ENCODE measurements at regions not wholly inside any gene's neighbourhood (a gene's known extent, or its start where the extent isn't known, plus 50 kb on each side); places are given as distances from the start of the nearest gene placed in this dataset.

DNA sequence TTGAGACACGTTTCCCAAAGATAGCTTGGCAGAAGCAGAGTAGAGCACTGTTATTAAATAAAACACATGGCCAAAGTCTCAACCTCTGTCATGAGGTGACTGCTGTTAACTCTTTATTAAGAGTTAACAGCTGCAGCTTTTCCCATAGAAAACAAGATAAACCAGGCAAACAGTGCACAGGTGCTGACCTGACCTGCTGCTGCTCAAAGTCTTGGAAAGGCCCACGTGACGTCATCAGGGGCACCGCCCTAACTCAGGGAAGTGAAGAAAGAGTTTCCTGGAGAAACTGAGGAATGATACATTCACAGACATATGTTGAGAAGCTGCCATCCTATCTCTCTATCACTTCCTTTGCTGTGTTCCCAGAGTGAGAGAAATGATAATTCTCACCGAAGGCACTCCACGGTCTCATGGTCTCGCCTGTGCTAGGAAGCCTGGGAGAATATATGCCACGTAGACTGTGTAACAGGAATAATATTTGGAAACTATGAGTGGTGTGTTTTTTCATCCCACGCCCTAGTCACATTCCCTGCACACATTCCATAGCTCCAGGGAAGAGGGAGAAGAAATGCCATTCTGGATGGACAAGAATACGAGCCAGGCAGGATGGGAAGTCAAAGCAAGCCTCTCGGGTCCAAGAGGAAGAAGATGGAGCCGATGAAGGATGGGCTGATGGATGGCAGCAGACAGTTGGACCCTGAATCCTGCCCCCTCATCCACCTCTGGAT, 146.2 kb upstream of the NFE2L3 start:
- Histone ChIP-seq H3K4me1 (peaks cover 0 to 7% (median 0%) of the 10 kb centered on the region in 3 donors), H3K4me3 (no peak overlapping the region), H3K36me3 (no peaks in the 10 kb centered on the region), H3K9me3 (no peaks in the 10 kb centered on the region), H3K27me3 (peaks cover 0 to 15% (median 0%) of the 10 kb centered on the region in 4 donors), H3K27ac (no peak overlapping the region)
- no peak for TF ChIP-seq POLR2A (IDR thresholded peaks at IDR 0.05)
- TF ChIP-seq, protein P1, sequence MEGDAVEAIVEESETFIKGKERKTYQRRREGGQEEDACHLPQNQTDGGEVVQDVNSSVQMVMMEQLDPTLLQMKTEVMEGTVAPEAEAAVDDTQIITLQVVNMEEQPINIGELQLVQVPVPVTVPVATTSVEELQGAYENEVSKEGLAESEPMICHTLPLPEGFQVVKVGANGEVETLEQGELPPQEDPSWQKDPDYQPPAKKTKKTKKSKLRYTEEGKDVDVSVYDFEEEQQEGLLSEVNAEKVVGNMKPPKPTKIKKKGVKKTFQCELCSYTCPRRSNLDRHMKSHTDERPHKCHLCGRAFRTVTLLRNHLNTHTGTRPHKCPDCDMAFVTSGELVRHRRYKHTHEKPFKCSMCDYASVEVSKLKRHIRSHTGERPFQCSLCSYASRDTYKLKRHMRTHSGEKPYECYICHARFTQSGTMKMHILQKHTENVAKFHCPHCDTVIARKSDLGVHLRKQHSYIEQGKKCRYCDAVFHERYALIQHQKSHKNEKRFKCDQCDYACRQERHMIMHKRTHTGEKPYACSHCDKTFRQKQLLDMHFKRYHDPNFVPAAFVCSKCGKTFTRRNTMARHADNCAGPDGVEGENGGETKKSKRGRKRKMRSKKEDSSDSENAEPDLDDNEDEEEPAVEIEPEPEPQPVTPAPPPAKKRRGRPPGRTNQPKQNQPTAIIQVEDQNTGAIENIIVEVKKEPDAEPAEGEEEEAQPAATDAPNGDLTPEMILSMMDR (IDR thresholded peaks at IDR 0.05), result no peak
- intact Hi-C loops (cut with DNase I), result no loop called here
- 60 to 61% methylated on average over 12 of the region's 12 CpGs for WGBS, 2 donors
- no peak for DNase-seq

DNA sequence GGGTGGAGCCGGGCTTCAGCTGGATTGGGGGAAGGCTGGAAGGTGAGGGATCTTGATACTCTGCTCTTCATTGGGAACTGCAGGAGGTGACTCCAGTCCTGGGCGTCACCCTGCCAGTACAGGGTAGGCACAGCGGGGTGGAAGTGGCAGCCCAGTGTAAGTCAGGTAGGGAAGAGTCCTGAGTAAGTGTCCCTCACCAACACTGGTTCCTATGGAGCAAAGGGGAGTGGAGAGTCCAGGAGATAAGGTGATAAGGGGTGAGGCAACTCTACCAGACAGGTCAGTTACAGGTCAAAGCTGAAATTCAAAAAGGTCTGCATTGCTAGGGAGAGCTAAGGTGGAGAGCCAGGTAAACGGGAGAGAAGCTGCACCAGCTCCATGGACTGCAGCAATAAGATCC, 145.6 kb upstream of the NFE2L3 start:
- DNase-seq, result no peak
- WGBS, 2 donors, result 58 to 89% methylated on average over 3 to 4 of the region's 4 CpGs
- intact Hi-C loops (cut with DNase I), result no loop called here
- Histone ChIP-seq H3K4me1 (peaks cover 0 to 7% (median 0%) of the 10 kb centered on the region in 3 donors), H3K9me3 (no peaks in the 10 kb centered on the region), H3K27me3 (peaks cover 0 to 15% (median 0%) of the 10 kb centered on the region in 4 donors), H3K4me3 (no peak overlapping the region), H3K27ac (no peak overlapping the region), H3K36me3 (no peaks in the 10 kb centered on the region)
- TF ChIP-seq, protein P1 (IDR thresholded peaks at IDR 0.05), result no peak
- TF ChIP-seq POLR2A (IDR thresholded peaks at IDR 0.05), result no peak

DNA sequence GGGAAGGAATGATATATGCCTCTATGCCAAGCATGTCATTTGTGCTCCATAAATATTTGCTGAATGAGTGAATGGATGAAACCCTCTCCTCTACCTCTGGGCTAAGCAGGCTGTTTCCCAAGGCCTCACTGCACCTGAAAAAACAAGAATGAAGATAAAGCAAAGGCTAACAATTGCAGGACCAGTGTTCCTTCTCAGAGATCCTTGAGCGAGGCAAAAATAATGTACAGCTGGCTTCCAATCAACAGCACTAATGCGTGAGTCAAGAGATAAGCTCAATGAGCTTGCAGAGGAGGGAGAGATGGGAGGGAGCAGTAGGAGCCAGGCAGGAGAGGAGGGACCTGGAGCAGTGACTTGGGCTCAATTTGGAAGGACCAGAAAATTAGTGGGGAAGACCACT, 144.5 kb upstream of the NFE2L3 start:
- Histone ChIP-seq H3K4me3 (no peak overlapping the region), H3K36me3 (no peaks in the 10 kb centered on the region), H3K27ac (no peak overlapping the region), H3K4me1 (peaks cover 0 to 7% (median 0%) of the 10 kb centered on the region in 3 donors), H3K9me3 (no peaks in the 10 kb centered on the region), H3K27me3 (peaks cover 0 to 15% (median 0%) of the 10 kb centered on the region in 4 donors)
- DNase-seq, result no peak
- TF ChIP-seq, protein P1 (IDR thresholded peaks at IDR 0.05), result no peak
- no peak for TF ChIP-seq POLR2A (IDR thresholded peaks at IDR 0.05)
- intact Hi-C loops (cut with DNase I), result no loop called here
- WGBS, 2 donors, result 67 to 78% methylated on average over 2 of the region's 2 CpGs

DNA sequence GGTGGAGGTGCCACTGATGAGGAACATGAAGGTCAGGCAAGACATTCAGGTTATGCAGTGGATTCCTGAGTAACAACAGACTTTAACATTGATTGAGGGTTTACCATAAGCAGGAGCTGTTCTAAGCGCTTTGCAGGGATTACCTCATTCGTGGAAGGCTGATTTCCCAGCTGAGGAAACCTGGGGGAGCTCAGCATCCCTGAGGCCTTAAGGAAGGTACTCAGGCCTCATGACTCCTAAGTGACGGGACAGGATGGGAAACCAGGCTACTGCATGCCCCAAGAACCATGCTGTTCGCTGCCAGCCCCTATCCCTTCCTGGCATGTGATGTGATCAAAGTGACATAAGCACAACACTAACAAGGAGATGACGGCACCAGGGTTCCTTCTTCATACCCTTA, 143.6 kb upstream of the NFE2L3 start:
- H3K4me3 ChIP-seq, result no peak overlapping the region
- 81 to 88% methylated on average over 5 of the region's 5 CpGs for WGBS, 2 donors
- no peaks in the 10 kb centered on the region for H3K36me3 ChIP-seq
- intact Hi-C loops (cut with DNase I), result no loop called here
- DNase-seq, result no peak
- H3K9me3 ChIP-seq, result no peaks in the 10 kb centered on the region
- H3K27me3 ChIP-seq, result peaks cover 0 to 15% (median 0%) of the 10 kb centered on the region in 4 donors
- no peak overlapping the region for H3K27ac ChIP-seq
- H3K4me1 ChIP-seq, result peaks cover 0 to 10% (median 0%) of the 10 kb centered on the region in 3 donors
- TF ChIP-seq POLR2A (IDR thresholded peaks at IDR 0.05), result no peak

DNA sequence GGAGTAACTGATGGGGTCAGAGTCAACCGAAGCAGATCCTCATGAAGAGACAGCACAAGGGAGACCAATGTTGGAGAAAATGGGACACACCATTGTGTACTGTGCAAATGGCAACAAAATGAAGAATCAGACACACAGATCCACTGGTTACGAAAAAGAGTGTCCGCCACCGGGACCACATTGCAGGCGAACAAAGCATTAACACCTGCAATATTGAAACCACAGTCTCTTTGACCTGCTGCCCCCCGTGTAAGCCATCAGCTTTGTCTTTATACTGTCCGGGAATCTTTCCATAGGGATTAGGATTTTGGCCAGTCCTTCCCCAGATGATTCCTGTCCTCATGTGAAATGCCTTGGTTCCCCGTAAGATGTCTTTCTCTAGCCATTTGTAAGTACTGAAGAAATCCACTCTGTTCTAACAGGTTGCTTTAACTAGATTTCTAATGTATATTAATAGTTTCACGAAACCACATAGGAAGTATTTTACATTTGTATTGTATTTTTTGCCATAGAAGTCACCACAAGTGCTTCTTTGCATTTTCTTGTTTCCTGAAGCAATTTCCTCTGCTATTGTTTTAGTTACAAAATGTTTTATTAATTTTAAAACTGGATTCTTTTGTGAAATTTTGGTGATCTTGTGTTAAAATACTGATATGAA, 140.8 kb upstream of the NFE2L3 start:
- no peak for TF ChIP-seq POLR2A (IDR thresholded peaks at IDR 0.05)
- TF ChIP-seq, protein P1 (IDR thresholded peaks at IDR 0.05), result no peak
- 65 to 79% methylated on average over 9 of the region's 9 CpGs for WGBS, 2 donors

More for the DNA sequence above, 140.8 kb upstream of the NFE2L3 start:
- Histone ChIP-seq H3K4me1 (peaks cover 0 to 6% (median 0%) of the 10 kb centered on the region in 3 donors), H3K27me3 (peaks cover 0 to 5% (median 0%) of the 10 kb centered on the region in 4 donors), H3K9me3 (peaks cover 0 to 8% (median 0%) of the 10 kb centered on the region in 3 donors), H3K4me3 (no peak overlapping the region), H3K27ac (peak overlapping the region in 1 of 4 donors; percentile 5), H3K36me3 (no peaks in the 10 kb centered on the region)
- intact Hi-C loops (cut with DNase I), result no loop called here
- DNase-seq, result no peak
